HEK293T (cell line): ENCODE measurements at regions not wholly inside any gene's neighbourhood (a gene's known extent, or its start where the extent isn't known, plus 50 kb on each side); places are given as distances from the start of the nearest gene placed in this dataset.

ENCODE experiments used
- CTCF ChIA-PET: fragments of 350-600 bp; formaldehyde crosslinking; extraction: SDS; loops from one replicate; lab custom pipeline; 2021; ENCODE audit warnings: antibody characterized with exemption, inconsistent platforms; lab: Yijun Ruan, JAX
- POLR2A ChIA-PET: fragments of 350-600 bp; formaldehyde crosslinking; extraction: SDS; loops from one replicate; lab custom pipeline; 2020; ENCODE audit warnings: antibody characterized with exemption, inconsistent platforms; lab: Yijun Ruan, JAX
- DNase-seq: peaks from one replicate; pipeline ENCODE4 v3.0.0; 2012; ENCODE audit warnings: mixed read lengths; ENCODE audit errors: extremely low spot score
- ARNT ChIP-seq: fragments of 450-650 bp; IDR thresholded peaks from 2 replicates; pipeline ENCODE4 v1.6.1; 2017; ENCODE audit warnings: mild to moderate bottlenecking
- BHLHE40 ChIP-seq: fragments of 450-650 bp; IDR thresholded peaks from 2 replicates; pipeline ENCODE4 v1.6.1; 2016; ENCODE audit warnings: mild to moderate bottlenecking, moderate library complexity, borderline replicate concordance
- CTBP1 ChIP-seq: fragments of 450-650 bp; IDR thresholded peaks from 2 replicates; pipeline ENCODE4 v1.6.1; 2016; ENCODE audit warnings: borderline replicate concordance
- ELF4 ChIP-seq: fragments of 450-650 bp; IDR thresholded peaks from 2 replicates; pipeline ENCODE4 v1.6.1; 2017; ENCODE audit warnings: antibody characterized with exemption
- FOXA1 ChIP-seq: fragments of 450-650 bp; IDR thresholded peaks from 2 replicates; pipeline ENCODE4 v1.6.1; 2016; ENCODE audit warnings: mild to moderate bottlenecking
- FOXK2 ChIP-seq: fragments of 450-650 bp; IDR thresholded peaks from 2 replicates; pipeline ENCODE4 v1.6.1; 2016; ENCODE audit warnings: mild to moderate bottlenecking
- FOXM1 ChIP-seq: fragments of 450-650 bp; IDR thresholded peaks from 2 replicates; pipeline ENCODE4 v1.6.1; 2017; ENCODE audit warnings: mild to moderate bottlenecking, borderline replicate concordance
- HDGF ChIP-seq: fragments of 450-650 bp; IDR thresholded peaks from 2 replicates; pipeline ENCODE4 v1.6.1; 2017; ENCODE audit warnings: antibody characterized with exemption, borderline replicate concordance
- L3MBTL2 ChIP-seq: fragments of 450-650 bp; conservative IDR thresholded peaks from 2 replicates; pipeline ENCODE4 v1.6.1; 2016; ENCODE audit warnings: mild to moderate bottlenecking
- LEF1 ChIP-seq: fragments of 450-650 bp; IDR thresholded peaks from 2 replicates; pipeline ENCODE4 v1.6.1; 2017; ENCODE audit warnings: mild to moderate bottlenecking, borderline replicate concordance
- NFRKB ChIP-seq: fragments of 450-650 bp; IDR thresholded peaks from 2 replicates; pipeline ENCODE4 v1.6.1; 2016; ENCODE audit warnings: mild to moderate bottlenecking, moderate library complexity
- PKNOX1 ChIP-seq: fragments of 450-650 bp; IDR thresholded peaks from 2 replicates; pipeline ENCODE4 v1.6.1; 2016
- SP1 ChIP-seq: fragments of 450-650 bp; IDR thresholded peaks from 2 replicates; pipeline ENCODE4 v1.6.1; 2017
- SUZ12 ChIP-seq: fragments of 450-650 bp; IDR thresholded peaks from 2 replicates; pipeline ENCODE4 v1.6.1; 2016; ENCODE audit warnings: mild to moderate bottlenecking
- TARDBP ChIP-seq: fragments of 450-650 bp; IDR thresholded peaks from 2 replicates; pipeline ENCODE4 v1.6.1; 2016
- ZNF384 ChIP-seq: fragments of 450-650 bp; IDR thresholded peaks from 2 replicates; pipeline ENCODE4 v1.6.1; 2016

GRCh38 chr22:48511781-48512327 lies 1315.8 kb downstream of the BRD1 start:
- POLR2A ChIA-PET = no interaction called here
- CTCF ChIA-PET = no interaction called here
- no peak for DNase-seq
- TF ChIP-seq FOXM1 (no peak), NFRKB (no peak), CTBP1 (no peak), L3MBTL2 (no peak), FOXK2 (no peak), SUZ12 (no peak), ZNF384 (no peak), SP1 (no peak), ELF4 (no peak), PKNOX1 (no peak), BHLHE40 (no peak), ARNT (no peak), HDGF (no peak)

GRCh38 chr22:48511211-48511610 lies 1316.5 kb downstream of the BRD1 start:
- TF ChIP-seq CTBP1 (no peak), SUZ12 (no peak)
- DNase-seq = no peak
- POLR2A ChIA-PET = no interaction called here
- CTCF ChIA-PET = no interaction called here

GRCh38 chr22:48510599-48510998 lies 1317.1 kb downstream of the BRD1 start:
- POLR2A ChIA-PET = no interaction called here

GRCh38 chr22:48507595-48508350 lies 1319.9 kb downstream of the BRD1 start:
- ChIA-PET CTCF (no interaction called here), POLR2A (no interaction called here)
- TF ChIP-seq PKNOX1 (no peak), L3MBTL2 (no peak), NFRKB (no peak), LEF1 (no peak), SUZ12 (no peak), HDGF (no peak), CTBP1 (no peak), FOXA1 (no peak), FOXM1 (no peak), ZNF384 (no peak), BHLHE40 (no peak), ARNT (no peak), TARDBP (no peak), ELF4 (no peak), FOXK2 (no peak), SP1 (no peak)
- no peak for DNase-seq

More at GRCh38 chr22:48510599-48510998, 1317.1 kb downstream of the BRD1 start:
- TF ChIP-seq L3MBTL2 (no peak), FOXM1 (no peak), FOXK2 (no peak), CTBP1 (no peak), LEF1 (no peak), ARNT (no peak), SP1 (no peak), TARDBP (no peak), SUZ12 (no peak)
- no peak for DNase-seq
- CTCF ChIA-PET = no interaction called here

GRCh38 chr22:48507171-48507570 lies 1320.5 kb downstream of the BRD1 start:
- ChIA-PET CTCF (no interaction called here), POLR2A (no interaction called here)
- DNase-seq = no peak
- no peak for TF ChIP-seq ZNF384
- no peak for TF ChIP-seq FOXM1

GRCh38 chr22:48506506-48507145 lies 1321.0 kb downstream of the BRD1 start:
- ChIA-PET CTCF (no interaction called here), POLR2A (no interaction called here)
- no peak for DNase-seq
- TF ChIP-seq ARNT = no peak
- no peak for TF ChIP-seq FOXM1

- ChIA-PET CTCF (no interaction called here), POLR2A (no interaction called here)
- DNase-seq = no peak
- TF ChIP-seq SUZ12 = no peak
- no peak for TF ChIP-seq FOXM1
- no peak for TF ChIP-seq FOXA1
- no peak for TF ChIP-seq FOXK2
- TF ChIP-seq NFRKB = no peak
- TF ChIP-seq BHLHE40 = no peak
- TF ChIP-seq L3MBTL2 = no peak
- TF ChIP-seq LEF1 = no peak
- TF ChIP-seq TARDBP = no peak
- no peak for TF ChIP-seq ZNF384
- no peak for TF ChIP-seq PKNOX1
- no peak for TF ChIP-seq ARNT
These were observed 1321.8 kb downstream of the BRD1 start for GRCh38 chr22:48505891-48506290.
